NCI-H82 treated with DMSO at 0.1 percent for 48 hours (cell line): ENCODE measurements at regions not wholly inside any gene's neighbourhood (a gene's known extent, or its start where the extent isn't known, plus 50 kb on each side); places are given as distances from the start of the nearest gene placed in this dataset.

ENCODE experiments used
- DNase-seq: peaks from one replicate; lab custom pipeline; 2025; ENCODE audit not compliant: unreplicated experiment; lab: John Stamatoyannopoulos, UW

GRCh38 chr5:40414922-40415321 lies 264.8 kb upstream of the PTGER4 start:
- DNase-seq, result no peak

GRCh38 chr5:40413743-40414142 lies 266.0 kb upstream of the PTGER4 start:
- DNase-seq, result no peak

- no peak for DNase-seq
Measured at GRCh38 chr5:40412771-40413170, 266.9 kb upstream of the PTGER4 start.

- no peak for DNase-seq
Measured at GRCh38 chr5:40410964-40411635, 268.6 kb upstream of the PTGER4 start.

GRCh38 chr5:40410231-40410861 lies 269.4 kb upstream of the PTGER4 start:
- no peak for DNase-seq

GRCh38 chr5:40409601-40410000 lies 270.1 kb upstream of the PTGER4 start:
- no peak for DNase-seq

- DNase-seq, result no peak
Measured at GRCh38 chr5:40406741-40407211, 272.9 kb upstream of the PTGER4 start.

- DNase-seq, result no peak
Measured at GRCh38 chr5:40405996-40406740, 273.5 kb upstream of the PTGER4 start.

GRCh38 chr5:40405230-40405629 lies 274.5 kb upstream of the PTGER4 start:
- no peak for DNase-seq

GRCh38 chr5:40404613-40405012 lies 275.1 kb upstream of the PTGER4 start:
- DNase-seq, result no peak

GRCh38 chr5:40402007-40402364 lies 277.7 kb upstream of the PTGER4 start:
- DNase-seq, result no peak

- DNase-seq, result no peak
Measured at GRCh38 chr5:40401284-40402006, 278.3 kb upstream of the PTGER4 start.

- DNase-seq, result no peak
Measured at GRCh38 chr5:40400245-40400644, 279.5 kb upstream of the PTGER4 start.

GRCh38 chr5:40399349-40399748 lies 280.4 kb upstream of the PTGER4 start:
- no peak for DNase-seq

GRCh38 chr5:40397976-40398375 lies 281.7 kb upstream of the PTGER4 start:
- DNase-seq, result no peak

GRCh38 chr5:40397091-40397490 lies 282.6 kb upstream of the PTGER4 start:
- DNase-seq, result no peak

GRCh38 chr5:40396317-40396716 lies 283.4 kb upstream of the PTGER4 start:
- no peak for DNase-seq

GRCh38 chr5:40395251-40395650 lies 284.5 kb upstream of the PTGER4 start:
- no peak for DNase-seq

GRCh38 chr5:40394698-40395097 lies 285.0 kb upstream of the PTGER4 start:
- no peak for DNase-seq

GRCh38 chr5:40391642-40392041 lies 288.1 kb upstream of the PTGER4 start:
- no peak for DNase-seq
